AG04449 (cell line): ENCODE measurements at regions not wholly inside any gene's neighbourhood (a gene's known extent, or its start where the extent isn't known, plus 50 kb on each side); places are given as distances from the start of the nearest gene placed in this dataset.

ENCODE experiments used
- CTCF ChIA-PET: fragments of 350-600 bp; formaldehyde crosslinking; extraction: SDS; loops from one replicate; lab custom pipeline; 2021; ENCODE audit warnings: antibody characterized with exemption; lab: Yijun Ruan, JAX
- POLR2A ChIA-PET: fragments of 400-600, 350-600 bp; formaldehyde crosslinking; extraction: SDS; loops from one replicate; lab custom pipeline; 2020; ENCODE audit warnings: antibody characterized with exemption, inconsistent platforms; lab: Yijun Ruan, JAX
- DNase-seq: peaks from one replicate; pipeline ENCODE4 v3.0.0-alpha.2; 2010; ENCODE audit warnings: low read depth, low spot score
- H3K4me3 ChIP-seq: 2 replicates; pipeline ENCODE4 v1.5.1; 2011; ENCODE audit warnings: low read depth, mild to moderate bottlenecking, control low read depth, low read length
- CTCF ChIP-seq: IDR thresholded peaks from one replicate; pipeline ENCODE4 v1.5.1; 2011; ENCODE audit warnings: mild to moderate bottlenecking, moderate library complexity, low read length, control low read depth, inconsistent platforms; ENCODE audit not compliant: insufficient read depth; ENCODE audit errors: missing control alignments

GRCh38 chr6:43943781-43944250 lies 173.8 kb downstream of the VEGFA start:
- TF ChIP-seq CTCF: no peak
- ChIA-PET CTCF (interaction anchor here (3.1 kb wide), 1 partner anchor 10 kb away, joined by 12 read pairs; no protein-coding TSS in a partner anchor), POLR2A (no interaction called here)
- DNase-seq: no peak
- H3K4me3 ChIP-seq: no peak overlapping the region

GRCh38 chr6:43943099-43943766 lies 173.2 kb downstream of the VEGFA start:
- no peak for TF ChIP-seq CTCF
- POLR2A ChIA-PET: no interaction called here
- no peak overlapping the region for H3K4me3 ChIP-seq
- DNase-seq: no peak
- CTCF ChIA-PET: interaction anchor here (1.0 to 4.4 kb wide), 5 partner anchors 9 to 174 kb away, joined by 4 to 30 read pairs (median 8); no protein-coding TSS in a partner anchor

GRCh38 chr6:43942616-43943015 lies 172.6 kb downstream of the VEGFA start:
- H3K4me3 ChIP-seq: no peak overlapping the region
- no peak for DNase-seq
- POLR2A ChIA-PET: no interaction called here
- CTCF ChIA-PET: interaction anchor here (1.0 to 4.4 kb wide), 5 partner anchors 9 to 173 kb away, joined by 4 to 30 read pairs (median 8); no protein-coding TSS in a partner anchor
- no peak for TF ChIP-seq CTCF

- no peak overlapping the region for H3K4me3 ChIP-seq
- TF ChIP-seq CTCF: no peak
- ChIA-PET POLR2A (no interaction called here), CTCF (interaction anchor here (0.6 to 4.4 kb wide), 7 partner anchors 8 to 274 kb away, joined by 3 to 30 read pairs (median 4); no protein-coding TSS in a partner anchor)
- no peak for DNase-seq
Observed at GRCh38 chr6:43942011-43942442, 172.0 kb downstream of the VEGFA start.

- DNase-seq: no peak
- TF ChIP-seq CTCF: no peak
- ChIA-PET CTCF (interaction anchor here (1.1 to 4.4 kb wide), 4 partner anchors 8 to 274 kb away, joined by 3 to 30 read pairs (median 6); no protein-coding TSS in a partner anchor), POLR2A (no interaction called here)
- H3K4me3 ChIP-seq: no peak overlapping the region
Observed at GRCh38 chr6:43941174-43941573, 171.2 kb downstream of the VEGFA start.

- TF ChIP-seq CTCF: no peak
- no peak for DNase-seq
- no peak overlapping the region for H3K4me3 ChIP-seq
- ChIA-PET POLR2A (no interaction called here), CTCF (interaction anchor here (1.1 to 4.4 kb wide), 2 partner anchors 9 to 12 kb away, joined by 3 to 30 read pairs; no protein-coding TSS in a partner anchor)
Observed at GRCh38 chr6:43940393-43941087, 170.5 kb downstream of the VEGFA start.
